IMR-90 (cell line): ENCODE measurements at regions not wholly inside any gene's neighbourhood (a gene's known extent, or its start where the extent isn't known, plus 50 kb on each side); places are given as distances from the start of the nearest gene placed in this dataset.

Experiments used
- ATAC-seq: fragments of 200-7000 bp; cut with Tn5 transposase; 2 replicates; pipeline ENCODE4 v1.9.1; 2020; ENCODE audit warnings: low read depth, mild to moderate bottlenecking, moderate library complexity
- BruUV-seq: library from RNA; stranded (reverse); fragments of 400-500 nt; replicated peaks from 2 replicates; lab custom pipeline; 2021; lab: Mats Ljungman, UMichigan
- CTCF ChIA-PET: fragments of 300-600 bp; formaldehyde crosslinking; extraction: SDS; loops from one replicate; lab custom pipeline; 2021; ENCODE audit warnings: antibody characterized with exemption; lab: Yijun Ruan, JAX
- POLR2A ChIA-PET: fragments of 300-600 bp; sonication (Branson Sonifier 250); formaldehyde crosslinking; loops from one replicate; lab custom pipeline; 2022; ENCODE audit warnings: antibody characterized with exemption; ENCODE audit not compliant: unreplicated experiment; lab: Charles Lee
- DNase-seq: peaks from one replicate; pipeline ENCODE4 v3.0.0; 2013
- H2AFZ ChIP-seq: replicated peaks from 2 replicates; pipeline ENCODE3; 2013; ENCODE audit warnings: low read length, mild to moderate bottlenecking; ENCODE audit not compliant: poor library complexity
- H2AK5ac ChIP-seq: 2 replicates; pipeline ENCODE4 v1.6.1; 2013; ENCODE audit warnings: low read depth, low read length, inconsistent platforms
- H2AK9ac ChIP-seq: replicated peaks from 2 replicates; pipeline ENCODE3; 2013; ENCODE audit warnings: mild to moderate bottlenecking, low read depth, low read length, moderate library complexity; ENCODE audit not compliant: poor library complexity
- H2BK120ac ChIP-seq: 2 replicates; pipeline ENCODE4 v1.6.1; 2013; ENCODE audit warnings: low read depth, low read length, inconsistent platforms
- H2BK15ac ChIP-seq: 3 replicates; pipeline ENCODE4 v1.6.1; 2013; ENCODE audit warnings: low read depth, low read length, inconsistent platforms
- H2BK20ac ChIP-seq: 2 replicates; pipeline ENCODE4 v1.6.1; 2013; ENCODE audit warnings: low read depth, mild to moderate bottlenecking, inconsistent platforms, low read length, moderate library complexity
- H2BK5ac ChIP-seq: 2 replicates; pipeline ENCODE4 v1.6.1; 2013; ENCODE audit warnings: mild to moderate bottlenecking, low read depth, low read length, inconsistent platforms; ENCODE audit not compliant: poor library complexity, severe bottlenecking
- H3K14ac ChIP-seq: replicated peaks from 2 replicates; pipeline ENCODE4 v1.6.1; 2013; ENCODE audit warnings: low read depth, low read length, inconsistent platforms
- H3K18ac ChIP-seq: 2 replicates; pipeline ENCODE4 v1.6.1; 2013; ENCODE audit warnings: low read depth, low read length, control low read depth
- H3K23ac ChIP-seq: 2 replicates; pipeline ENCODE4 v1.6.1; 2013; ENCODE audit warnings: low read depth, low read length, inconsistent platforms
- H3K27ac ChIP-seq: 2 replicates; pipeline ENCODE4 v1.5.1; 2013; ENCODE audit warnings: mild to moderate bottlenecking, control low read depth, low read length; ENCODE audit not compliant: insufficient read depth
- H3K27me3 ChIP-seq: 2 replicates; pipeline ENCODE4 v1.6.1; 2013; ENCODE audit warnings: low read length; ENCODE audit not compliant: control insufficient read depth, insufficient read depth
- H3K36me3 ChIP-seq: 2 replicates; pipeline ENCODE4 v1.6.1; 2013; ENCODE audit warnings: low read length, mixed read lengths; ENCODE audit not compliant: control insufficient read depth, insufficient read depth
- H3K4ac ChIP-seq: 2 replicates; pipeline ENCODE4 v1.6.1; 2013; ENCODE audit warnings: low read depth, low read length, inconsistent platforms
- H3K4me1 ChIP-seq: 2 replicates; pipeline ENCODE4 v1.6.1; 2013; ENCODE audit warnings: low read length, mixed read lengths; ENCODE audit not compliant: control insufficient read depth, insufficient read depth
- H3K4me2 ChIP-seq: 2 replicates; pipeline ENCODE4 v1.6.1; 2013; ENCODE audit warnings: low read depth, mild to moderate bottlenecking, control low read depth, low read length, moderate library complexity
- H3K4me3 ChIP-seq: 2 replicates; pipeline ENCODE4 v1.5.1; 2013; ENCODE audit warnings: low read depth, mild to moderate bottlenecking, control low read depth, low read length, moderate library complexity; ENCODE audit not compliant: insufficient read depth
- H3K56ac ChIP-seq: 2 replicates; pipeline ENCODE4 v1.6.1; 2013; ENCODE audit warnings: low read length, inconsistent platforms; ENCODE audit not compliant: insufficient read depth; ENCODE audit errors: extremely low read depth
- H3K79me1 ChIP-seq, 2 experiments: 2 replicates each; pipeline ENCODE4 v1.6.1; 2013; ENCODE audit warnings: low read length in 2 of 2, inconsistent platforms in 1 of 2, low read depth in 1 of 2
- H3K9ac ChIP-seq: 2 replicates; pipeline ENCODE4 v1.6.1; 2013; ENCODE audit warnings: low read depth, low read length, control low read depth
- H3K9me1 ChIP-seq: 2 replicates; pipeline ENCODE4 v1.6.1; 2013; ENCODE audit warnings: low read length, inconsistent platforms; ENCODE audit not compliant: insufficient read depth
- H3K9me3 ChIP-seq: 2 replicates; pipeline ENCODE4 v1.6.1; 2013; ENCODE audit warnings: low read length; ENCODE audit not compliant: control insufficient read depth, insufficient read depth
- H4K20me1 ChIP-seq: 2 replicates; pipeline ENCODE4 v1.6.1; 2013; ENCODE audit warnings: low read length, inconsistent platforms; ENCODE audit not compliant: insufficient read depth
- H4K5ac ChIP-seq: 2 replicates; pipeline ENCODE4 v1.6.1; 2013; ENCODE audit warnings: mild to moderate bottlenecking, low read depth, low read length, control low read depth
- H4K8ac ChIP-seq, 2 experiments: 2 replicates each; pipeline ENCODE4 v1.6.1; 2013; ENCODE audit warnings: low read depth in 2 of 2, low read length in 2 of 2, control low read depth in 1 of 2, inconsistent platforms in 1 of 2
- H4K91ac ChIP-seq: 2 replicates; pipeline ENCODE4 v1.6.1; 2013; ENCODE audit warnings: low read depth, low read length, inconsistent platforms; ENCODE audit not compliant: insufficient read depth
- CEBPB ChIP-seq: IDR thresholded peaks from 2 replicates; pipeline ENCODE4 v1.6.1; 2012; ENCODE audit warnings: low read depth, low read length, improper control_type of control experiment
- ELK1 ChIP-seq: fragments of 150-350 bp; IDR thresholded peaks from 2 replicates; pipeline ENCODE4 v1.6.1; 2016; ENCODE audit warnings: low read depth, mild to moderate bottlenecking, low read length, moderate library complexity, borderline replicate concordance
- MXI1 ChIP-seq: IDR thresholded peaks from 2 replicates; pipeline ENCODE4 v1.6.1; 2012; ENCODE audit warnings: low read depth, mild to moderate bottlenecking, low read length, moderate library complexity, borderline replicate concordance
- dilution Hi-C: fragments of 300-500 bp; cut with HindIII; formaldehyde crosslinking; loops from one replicate; pipeline ENCODE4 v1.14.3; 2018; ENCODE audit warnings: low sequenced_read_pairs; ENCODE audit not compliant: unreplicated experiment
- in situ Hi-C: fragments of 300-500 bp; cut with MboI; formaldehyde crosslinking; loops from 3 replicates; pipeline ENCODE4 v1.14.3; 2019; ENCODE audit warnings: low sequenced_read_pairs, inconsistent platforms, mixed read lengths
- intact Hi-C: fragments of 100-400 bp; cut with micrococcal nuclease; formaldehyde crosslinking; loops from 2 replicates; pipeline ENCODE4 v1.10.0; 2022

- no peak overlapping the region for H3K27ac ChIP-seq
- dilution Hi-C loops (no loop called here), intact Hi-C loops (no loop called here), in situ Hi-C loops (no loop called here)
- POLR2A ChIA-PET, result no interaction called here
- no peak for ATAC-seq
- no peak overlapping the region for H3K4me2 ChIP-seq
- no peaks in the 10 kb centered on the region for H3K27me3 ChIP-seq
- DNase-seq, result no peak
- no peak overlapping the region for H2AK9ac ChIP-seq
- TF ChIP-seq ELK1, result no peak
- TF ChIP-seq CEBPB, result no peak
- no peak for TF ChIP-seq MXI1
- no peaks in the 10 kb centered on the region for H3K4me1 ChIP-seq
- H4K5ac ChIP-seq, result no peak overlapping the region
- H3K4me3 ChIP-seq, result no peak overlapping the region
- no peak overlapping the region for H4K91ac ChIP-seq
- no peaks in the 10 kb centered on the region for H3K36me3 ChIP-seq
- H2BK120ac ChIP-seq, result no peak overlapping the region
- H2AK5ac ChIP-seq, result no peak overlapping the region
- H2BK15ac ChIP-seq, result no peak overlapping the region
- no peaks in the 10 kb centered on the region for H3K9me1 ChIP-seq
- CTCF ChIA-PET, result no interaction called here
- no peak overlapping the region for H3K14ac ChIP-seq
- no peaks in the 10 kb centered on the region for H4K20me1 ChIP-seq
- no peak overlapping the region for H2AFZ ChIP-seq
- no peak overlapping the region for H3K56ac ChIP-seq
- H2BK20ac ChIP-seq, result no peak overlapping the region
- H4K8ac ChIP-seq, result no peak overlapping the region
- H2BK5ac ChIP-seq, result no peak overlapping the region
- no peak overlapping the region for H3K18ac ChIP-seq
- H3K79me1 ChIP-seq, result no peaks in the 10 kb centered on the region
- no peak overlapping the region for H3K9ac ChIP-seq
- no peaks in the 10 kb centered on the region for H3K9me3 ChIP-seq
- BruUV-seq, result no TSS peak
- H3K4ac ChIP-seq, result no peak overlapping the region
- no peak overlapping the region for H3K23ac ChIP-seq
Measured at GRCh38 chr3:152540120-152540519, 271.4 kb downstream of the MBNL1 start.
